ENCODE measurements at regions not wholly inside any gene's neighbourhood (a gene's known extent, or its start where the extent isn't known, plus 50 kb on each side); places are given as distances from the start of the nearest gene placed in this dataset.
"Not testable (repeated sequence)": the region's sequence is repeated elsewhere in the genome, so short reads cannot be mapped to it uniquely, and the experiment has no call there.

DNA sequence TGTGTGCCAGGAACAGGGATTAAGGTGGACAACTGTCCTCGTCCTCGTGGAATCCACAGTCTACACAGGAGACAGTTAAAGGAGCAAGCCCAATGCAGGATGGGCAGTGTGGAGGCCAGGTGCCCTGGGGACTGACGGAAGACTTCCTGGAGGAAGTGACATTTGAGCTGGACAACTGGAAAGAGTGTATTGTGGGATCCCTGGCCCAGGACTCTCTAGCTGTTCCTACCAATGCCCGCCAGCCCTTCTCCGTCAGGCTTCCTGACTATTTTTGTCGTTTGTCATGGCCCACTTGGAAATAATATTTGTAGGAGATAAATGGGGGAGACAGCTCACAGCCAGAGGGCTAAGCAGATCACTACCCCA, 235.3 kb downstream of the TOMM20 start:
- no peak for DNase-seq (ENCODE audit: low read depth)
- TF ChIP-seq, protein P1, sequence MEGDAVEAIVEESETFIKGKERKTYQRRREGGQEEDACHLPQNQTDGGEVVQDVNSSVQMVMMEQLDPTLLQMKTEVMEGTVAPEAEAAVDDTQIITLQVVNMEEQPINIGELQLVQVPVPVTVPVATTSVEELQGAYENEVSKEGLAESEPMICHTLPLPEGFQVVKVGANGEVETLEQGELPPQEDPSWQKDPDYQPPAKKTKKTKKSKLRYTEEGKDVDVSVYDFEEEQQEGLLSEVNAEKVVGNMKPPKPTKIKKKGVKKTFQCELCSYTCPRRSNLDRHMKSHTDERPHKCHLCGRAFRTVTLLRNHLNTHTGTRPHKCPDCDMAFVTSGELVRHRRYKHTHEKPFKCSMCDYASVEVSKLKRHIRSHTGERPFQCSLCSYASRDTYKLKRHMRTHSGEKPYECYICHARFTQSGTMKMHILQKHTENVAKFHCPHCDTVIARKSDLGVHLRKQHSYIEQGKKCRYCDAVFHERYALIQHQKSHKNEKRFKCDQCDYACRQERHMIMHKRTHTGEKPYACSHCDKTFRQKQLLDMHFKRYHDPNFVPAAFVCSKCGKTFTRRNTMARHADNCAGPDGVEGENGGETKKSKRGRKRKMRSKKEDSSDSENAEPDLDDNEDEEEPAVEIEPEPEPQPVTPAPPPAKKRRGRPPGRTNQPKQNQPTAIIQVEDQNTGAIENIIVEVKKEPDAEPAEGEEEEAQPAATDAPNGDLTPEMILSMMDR (conservative IDR thresholded peaks at IDR 0.05; ENCODE audit: low read depth, low read length), result no peak
- no peak overlapping the region for H3K4me3 ChIP-seq (ENCODE audit: low read length)

DNA sequence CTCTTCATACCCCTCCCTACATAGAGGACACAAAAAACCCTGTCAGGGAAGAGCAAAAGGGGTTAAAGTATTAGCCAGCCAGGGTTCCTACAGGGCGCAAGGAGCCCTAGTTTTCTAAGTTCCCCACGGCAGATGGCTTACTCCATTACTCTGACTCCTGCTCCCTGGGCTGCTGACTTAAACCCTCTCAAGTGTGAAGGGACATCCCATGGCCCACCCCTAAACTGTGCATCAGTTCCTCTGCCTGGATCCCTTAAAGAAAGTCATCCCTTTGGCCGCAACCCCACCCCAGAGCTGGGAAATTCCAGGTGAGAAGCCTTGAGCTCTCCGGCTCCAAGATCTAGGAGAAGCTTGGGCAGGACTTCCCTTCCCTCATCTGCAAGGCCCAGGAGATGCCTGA, 236.0 kb downstream of the TOMM20 start:
- no peak for DNase-seq (ENCODE audit: low read depth)
- H3K4me3 ChIP-seq (ENCODE audit: low read length), result no peak overlapping the region
- TF ChIP-seq, protein P1 (conservative IDR thresholded peaks at IDR 0.05; ENCODE audit: low read depth, low read length), result no peak

DNA sequence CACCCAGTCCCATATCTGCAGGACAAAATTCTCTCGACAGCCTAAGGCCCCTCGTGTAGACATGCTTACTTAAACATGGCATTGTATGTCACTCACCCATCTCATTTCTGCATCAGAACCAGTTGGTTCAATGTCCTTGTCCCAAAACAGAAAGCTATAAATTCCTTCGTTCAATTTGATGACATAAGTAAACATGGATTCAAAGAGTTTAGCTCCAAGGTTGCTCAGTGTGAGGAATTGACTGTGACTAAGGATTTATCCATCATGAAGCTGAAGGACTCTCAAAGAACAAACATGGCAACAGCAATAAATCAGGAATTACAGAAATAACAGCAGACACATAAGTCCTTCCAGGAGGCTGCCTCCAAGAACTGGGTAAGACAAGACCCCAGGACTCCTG, 237.2 kb downstream of the TOMM20 start:
- DNase-seq (ENCODE audit: low read depth), result no peak
- H3K4me3 ChIP-seq (ENCODE audit: low read length), result no peak overlapping the region
- TF ChIP-seq, protein P1 (conservative IDR thresholded peaks at IDR 0.05; ENCODE audit: low read depth, low read length), result no peak

DNA sequence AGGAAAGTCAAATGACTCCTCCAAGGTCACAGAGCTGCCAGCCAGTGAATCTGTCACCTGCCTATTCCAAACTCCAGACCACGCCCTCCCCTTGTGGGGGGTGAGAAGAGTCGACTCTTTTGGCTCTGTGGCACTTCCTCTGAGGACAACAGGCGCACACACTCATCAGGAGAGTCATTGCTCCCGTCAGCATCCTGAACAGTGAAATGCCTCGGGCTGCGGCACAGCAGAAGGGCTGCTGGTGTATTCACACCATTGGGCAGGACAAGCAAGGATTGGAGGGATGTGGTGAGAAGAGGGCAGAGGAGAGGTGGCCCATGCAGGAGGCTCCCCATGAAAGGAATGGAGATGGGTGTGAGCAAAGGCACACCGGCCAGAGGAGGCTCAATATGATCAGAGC, 239.0 kb downstream of the TOMM20 start:
- H3K4me3 ChIP-seq (ENCODE audit: low read length), result no peak overlapping the region
- TF ChIP-seq, protein P1 (conservative IDR thresholded peaks at IDR 0.05; ENCODE audit: low read depth, low read length), result no peak
- DNase-seq (ENCODE audit: low read depth), result no peak

DNA sequence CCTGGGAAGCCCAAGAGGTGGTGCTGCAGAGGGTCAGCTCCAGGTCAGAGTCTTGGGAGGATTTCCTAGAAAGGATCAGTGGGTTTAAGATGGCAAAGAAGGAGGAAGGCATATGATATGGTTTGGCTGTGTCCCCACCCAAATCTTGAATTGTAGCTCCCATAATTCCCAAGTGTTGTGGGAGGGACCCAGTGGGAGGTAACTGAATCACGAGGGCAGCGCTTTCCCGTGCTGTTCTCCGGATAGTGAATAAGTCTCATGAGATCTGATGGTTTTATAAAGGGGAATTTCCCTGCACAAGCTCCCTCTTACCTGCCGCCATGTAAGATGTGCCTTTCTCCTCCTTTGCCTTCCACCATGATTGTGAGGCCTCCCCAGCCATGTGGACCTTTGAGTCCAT, 240.4 kb downstream of the TOMM20 start:
- H3K4me3 ChIP-seq (ENCODE audit: low read length); DNase-seq (ENCODE audit: low read depth): not testable (repeated sequence)

DNA sequence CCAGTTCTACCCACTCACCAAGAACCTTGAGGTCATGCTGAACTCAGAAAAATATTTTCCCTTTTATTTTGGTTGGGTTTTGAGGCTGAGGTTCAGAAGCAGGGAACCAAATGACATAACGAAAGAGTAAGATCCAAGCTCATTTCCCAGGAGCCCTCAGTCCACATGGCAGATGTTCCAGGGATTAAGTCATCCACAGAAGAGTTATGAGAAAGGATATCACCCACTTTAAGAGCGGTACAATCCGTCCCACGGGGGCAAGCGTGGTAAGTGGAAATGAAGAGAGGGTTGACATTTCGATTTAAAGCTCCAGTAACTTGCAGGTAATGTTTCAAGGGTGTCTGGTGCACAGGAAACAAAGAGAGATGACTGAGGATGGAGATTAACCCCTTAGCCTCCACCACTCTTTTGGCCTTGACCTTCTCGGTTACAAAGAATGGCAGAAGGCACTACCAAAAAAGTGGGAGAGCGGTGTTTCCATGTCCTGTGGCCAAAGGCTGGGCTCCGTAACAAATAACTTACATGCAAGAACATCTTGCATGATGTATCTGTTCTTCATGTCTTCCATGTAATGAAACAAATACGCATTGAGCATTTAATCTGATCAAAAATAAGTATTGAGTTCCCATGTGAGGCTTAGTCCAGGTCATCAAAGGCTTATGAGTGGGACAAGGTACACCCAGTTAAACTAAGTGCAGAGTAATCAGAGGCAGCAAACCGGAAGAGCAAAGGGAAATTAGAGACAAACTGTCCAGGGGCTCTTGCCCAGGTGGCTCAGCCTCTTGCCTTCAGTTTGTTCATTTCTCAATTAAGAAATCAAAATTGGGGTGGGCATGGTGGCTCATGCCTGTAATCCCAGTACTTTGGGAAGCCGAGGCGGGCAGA, 241.4 kb downstream of the TOMM20 start:
- no peak for DNase-seq (ENCODE audit: low read depth)
- H3K4me3 ChIP-seq (ENCODE audit: low read length), result no peak overlapping the region
- TF ChIP-seq, protein P1 (conservative IDR thresholded peaks at IDR 0.05; ENCODE audit: low read depth, low read length), result no peak

DNA sequence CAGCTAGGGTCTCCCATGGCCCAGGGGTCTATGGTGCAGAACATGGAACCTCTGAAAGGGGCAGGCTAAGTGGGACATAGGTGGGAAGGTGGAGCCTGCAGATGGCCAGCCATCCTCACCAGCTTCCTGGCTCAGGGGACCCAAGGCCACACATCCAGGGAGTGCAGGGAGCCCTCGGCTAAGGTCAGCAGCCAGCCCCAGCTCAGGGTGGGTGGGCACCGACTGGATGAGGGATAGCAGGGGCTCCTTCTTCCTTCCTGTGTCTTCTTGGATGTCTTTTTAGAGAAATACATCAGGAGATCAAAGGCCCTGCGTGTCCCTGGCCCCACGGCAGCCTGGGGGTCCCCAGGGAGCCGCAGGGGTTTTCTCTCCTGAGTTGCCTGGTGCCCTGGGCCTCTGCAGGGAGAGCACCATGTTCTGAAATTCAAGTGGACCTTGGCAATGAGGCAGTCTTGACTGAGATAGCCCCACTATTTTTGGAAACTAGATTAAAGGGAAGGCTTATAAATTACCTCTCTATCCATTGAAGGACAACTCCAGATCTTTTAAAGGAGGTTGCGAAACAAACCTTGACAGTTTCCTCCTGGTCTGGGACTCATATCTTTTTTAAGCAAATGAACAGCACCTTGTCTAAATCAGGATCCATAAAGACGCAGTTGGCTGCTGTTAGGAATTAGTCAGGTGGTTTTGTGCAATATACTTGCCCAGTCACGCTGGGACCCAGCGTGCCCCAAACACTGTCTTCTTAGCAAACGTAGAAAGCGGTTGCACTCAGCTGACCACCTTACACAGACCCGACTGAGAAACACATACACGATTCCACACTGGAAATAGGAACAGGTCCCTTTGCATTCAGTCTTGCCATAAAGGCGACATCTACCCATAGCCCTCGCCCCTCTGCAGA, 242.3 kb downstream of the TOMM20 start:
- H3K4me3 ChIP-seq (ENCODE audit: low read length), result no peak overlapping the region
- no peak for DNase-seq (ENCODE audit: low read depth)
- TF ChIP-seq, protein P1 (conservative IDR thresholded peaks at IDR 0.05; ENCODE audit: low read depth, low read length), result no peak

Data from retinal pigment epithelial cell (primary cell).